Mesothelial cell of epicardium (in vitro differentiated cells): ENCODE measurements at regions not wholly inside any gene's neighbourhood (a gene's known extent, or its start where the extent isn't known, plus 50 kb on each side); places are given as distances from the start of the nearest gene placed in this dataset.

ENCODE experiments used
- DNase-seq, 2 experiments: peaks; one replicate each; pipeline ENCODE4 v3.0.0; 2021; ENCODE audit warnings: low spot score in 2 of 2; ENCODE audit not compliant: unreplicated experiment in 2 of 2
- H3K27ac Mint-ChIP-seq: 2 replicates; pipeline ENCODE4 v1.8.0; 2021; ENCODE audit warnings: mixed read lengths
- H3K27me3 Mint-ChIP-seq: 2 replicates; pipeline ENCODE4 v1.8.0; 2021; ENCODE audit warnings: low read depth, mixed read lengths
- H3K36me3 Mint-ChIP-seq: 2 replicates; pipeline ENCODE4 v1.8.0; 2021; ENCODE audit warnings: mixed read lengths
- H3K4me1 Mint-ChIP-seq: 2 replicates; pipeline ENCODE4 v1.8.0; 2021; ENCODE audit warnings: mixed read lengths
- H3K4me3 Mint-ChIP-seq: 2 replicates; pipeline ENCODE4 v1.8.0; 2021; ENCODE audit warnings: mild to moderate bottlenecking, moderate library complexity, mixed read lengths
- H3K9me3 Mint-ChIP-seq: 2 replicates; pipeline ENCODE4 v1.8.0; 2021; ENCODE audit warnings: mixed read lengths
- CTCF ChIP-seq: fragments of 200-600 bp; sonication (generic); IDR thresholded peaks from one replicate; pipeline ENCODE4 v1.5.0; 2021; ENCODE audit warnings: antibody characterized with exemption; ENCODE audit not compliant: unreplicated experiment

GRCh38 chr7:12052211-12052610, 158.9 kb upstream of the TMEM106B start:
- no peak overlapping the region for H3K27ac Mint-ChIP-seq
- DNase-seq, result no peak
- TF ChIP-seq CTCF, result no peak
- H3K4me1 Mint-ChIP-seq, result peaks cover 5% of the 10 kb centered on the region
- no peaks in the 10 kb centered on the region for H3K27me3 Mint-ChIP-seq
- no peak overlapping the region for H3K4me3 Mint-ChIP-seq
- H3K36me3 Mint-ChIP-seq, result peaks cover 13% of the 10 kb centered on the region
- peaks cover 38% of the 10 kb centered on the region for H3K9me3 Mint-ChIP-seq

- Mint-ChIP-seq H3K36me3 (peaks cover 23% of the 10 kb centered on the region), H3K27me3 (no peaks in the 10 kb centered on the region), H3K27ac (no peak overlapping the region), H3K4me1 (no peaks in the 10 kb centered on the region), H3K9me3 (peaks cover 50% of the 10 kb centered on the region), H3K4me3 (no peak overlapping the region)
- no peak for TF ChIP-seq CTCF
- no peak for DNase-seq
Observed at GRCh38 chr7:12053561-12053960, 157.5 kb upstream of the TMEM106B start.

- H3K4me1 Mint-ChIP-seq, result no peaks in the 10 kb centered on the region
- DNase-seq, result no peak
- H3K4me3 Mint-ChIP-seq, result no peak overlapping the region
- H3K36me3 Mint-ChIP-seq, result peaks cover 25% of the 10 kb centered on the region
- no peak for TF ChIP-seq CTCF
- H3K27me3 Mint-ChIP-seq, result no peaks in the 10 kb centered on the region
- H3K9me3 Mint-ChIP-seq, result peaks cover 59% of the 10 kb centered on the region
- H3K27ac Mint-ChIP-seq, result no peak overlapping the region
Observed at GRCh38 chr7:12054830-12055229, 156.3 kb upstream of the TMEM106B start.

DNA sequence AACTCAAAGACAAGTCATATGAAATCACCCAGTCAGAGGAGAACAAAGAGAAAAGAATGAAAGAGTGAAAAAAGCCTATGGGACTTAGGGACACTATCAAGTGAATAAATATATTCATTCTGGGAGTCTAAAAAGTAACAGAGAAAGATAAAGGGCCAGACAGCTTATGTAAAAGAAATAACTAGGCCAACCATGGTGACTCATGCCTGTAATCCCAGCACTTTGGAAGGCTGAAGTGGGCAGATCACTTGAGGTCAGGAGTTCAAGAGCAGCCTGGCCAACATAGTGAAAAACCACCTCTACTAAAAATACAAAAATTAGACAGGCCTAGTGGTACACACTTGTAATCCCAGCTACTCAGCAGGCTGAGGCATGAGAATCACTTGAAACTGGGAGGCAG, 154.7 kb upstream of the TMEM106B start:
- H3K4me1 Mint-ChIP-seq, result no peaks in the 10 kb centered on the region
- TF ChIP-seq CTCF, result no peak
- peaks cover 62% of the 10 kb centered on the region for H3K9me3 Mint-ChIP-seq

GRCh38 chr7:12056977-12057376, 154.1 kb upstream of the TMEM106B start:
- Mint-ChIP-seq H3K4me3 (no peak overlapping the region), H3K27me3 (no peaks in the 10 kb centered on the region), H3K4me1 (no peaks in the 10 kb centered on the region), H3K27ac (no peak overlapping the region), H3K36me3 (peaks cover 27% of the 10 kb centered on the region), H3K9me3 (peaks cover 64% of the 10 kb centered on the region)
- DNase-seq, result no peak
- no peak for TF ChIP-seq CTCF

More for the DNA sequence above, 154.7 kb upstream of the TMEM106B start:
- Mint-ChIP-seq H3K27ac (no peak overlapping the region), H3K27me3 (no peaks in the 10 kb centered on the region), H3K4me3 (no peak overlapping the region), H3K36me3 (peaks cover 27% of the 10 kb centered on the region)
- DNase-seq, result no peak

GRCh38 chr7:12062062-12062461, 149.0 kb upstream of the TMEM106B start:
- no peak for DNase-seq
- Mint-ChIP-seq H3K9me3 (peaks cover 42% of the 10 kb centered on the region), H3K27me3 (no peaks in the 10 kb centered on the region), H3K36me3 (peaks cover 22% of the 10 kb centered on the region), H3K4me1 (peaks cover 24% of the 10 kb centered on the region), H3K4me3 (no peak overlapping the region), H3K27ac (no peak overlapping the region)
- no peak for TF ChIP-seq CTCF
